ENCODE measurements at regions not wholly inside any gene's neighbourhood (a gene's known extent, or its start where the extent isn't known, plus 50 kb on each side); places are given as distances from the start of the nearest gene placed in this dataset.

DNA sequence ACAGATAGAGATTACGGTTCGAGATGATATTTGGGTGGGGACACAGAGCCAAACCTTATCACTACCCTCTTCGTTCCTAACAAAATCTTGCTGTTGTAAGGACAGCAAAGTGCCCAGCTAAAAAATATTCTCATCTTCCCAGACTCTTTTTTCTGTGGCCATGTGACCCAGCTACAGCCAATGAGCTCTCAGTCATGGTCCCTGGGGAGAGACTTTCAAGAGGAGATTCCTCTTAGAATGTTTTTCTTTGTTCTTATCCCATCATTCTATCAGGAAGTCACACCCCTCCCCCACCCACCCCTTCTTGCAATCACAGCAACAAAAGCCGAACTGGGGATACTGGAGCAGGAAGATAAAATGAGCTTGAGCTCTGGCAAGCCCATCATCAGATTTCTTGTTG is 247.1 kb downstream of the CHRM3 start:
- H3K79me2 ChIP-seq (ENCODE audit: insufficient read depth, low read depth, low read length), result no peaks in the 10 kb centered on the region
- no peak overlapping the region for H2AFZ ChIP-seq (ENCODE audit: low read length)
- H3K27ac ChIP-seq (ENCODE audit: low read depth, low read length, poor library complexity, severe bottlenecking), result no peak overlapping the region
- intact Hi-C loops (cut with micrococcal nuclease; ENCODE audit: unreplicated experiment), result no loop called here
- no peak for DNase-seq (ENCODE audit: low spot score)
- no peaks in the 10 kb centered on the region for H3K36me3 ChIP-seq (ENCODE audit: insufficient read depth, low read length)
- H3K4me1 ChIP-seq (ENCODE audit: insufficient read depth, low read length, poor library complexity, severe bottlenecking), result no peaks in the 10 kb centered on the region
- no peak overlapping the region for H3K4me2 ChIP-seq (ENCODE audit: low read length)
- TF ChIP-seq, protein P1, sequence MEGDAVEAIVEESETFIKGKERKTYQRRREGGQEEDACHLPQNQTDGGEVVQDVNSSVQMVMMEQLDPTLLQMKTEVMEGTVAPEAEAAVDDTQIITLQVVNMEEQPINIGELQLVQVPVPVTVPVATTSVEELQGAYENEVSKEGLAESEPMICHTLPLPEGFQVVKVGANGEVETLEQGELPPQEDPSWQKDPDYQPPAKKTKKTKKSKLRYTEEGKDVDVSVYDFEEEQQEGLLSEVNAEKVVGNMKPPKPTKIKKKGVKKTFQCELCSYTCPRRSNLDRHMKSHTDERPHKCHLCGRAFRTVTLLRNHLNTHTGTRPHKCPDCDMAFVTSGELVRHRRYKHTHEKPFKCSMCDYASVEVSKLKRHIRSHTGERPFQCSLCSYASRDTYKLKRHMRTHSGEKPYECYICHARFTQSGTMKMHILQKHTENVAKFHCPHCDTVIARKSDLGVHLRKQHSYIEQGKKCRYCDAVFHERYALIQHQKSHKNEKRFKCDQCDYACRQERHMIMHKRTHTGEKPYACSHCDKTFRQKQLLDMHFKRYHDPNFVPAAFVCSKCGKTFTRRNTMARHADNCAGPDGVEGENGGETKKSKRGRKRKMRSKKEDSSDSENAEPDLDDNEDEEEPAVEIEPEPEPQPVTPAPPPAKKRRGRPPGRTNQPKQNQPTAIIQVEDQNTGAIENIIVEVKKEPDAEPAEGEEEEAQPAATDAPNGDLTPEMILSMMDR (conservative IDR thresholded peaks at IDR 0.05; ENCODE audit: low read length), result no peak
- TF ChIP-seq EZH2phosphoT487 (IDR thresholded peaks at IDR 0.05; ENCODE audit: borderline replicate concordance, low read depth, low read length), result no peak
- H3K4me3 ChIP-seq (ENCODE audit: low read depth, low read length, poor library complexity, severe bottlenecking), result no peak overlapping the region
- POLR2A ChIA-PET, result interaction anchor here (0.6 kb wide), 1 partner anchor 37 kb away, joined by 4 read pairs; no protein-coding TSS in a partner anchor
- BruUV-seq (replicated peaks), result no TSS peak
- no peaks in the 10 kb centered on the region for H4K20me1 ChIP-seq (ENCODE audit: insufficient read depth, low read length)
- no peaks in the 10 kb centered on the region for H3K9me3 ChIP-seq (ENCODE audit: low read length)
- no peaks in the 10 kb centered on the region for H3K9me2 ChIP-seq (ENCODE audit: insufficient read depth, low read length)
- CTCF ChIA-PET (ENCODE audit: unreplicated experiment), result no interaction called here

DNA sequence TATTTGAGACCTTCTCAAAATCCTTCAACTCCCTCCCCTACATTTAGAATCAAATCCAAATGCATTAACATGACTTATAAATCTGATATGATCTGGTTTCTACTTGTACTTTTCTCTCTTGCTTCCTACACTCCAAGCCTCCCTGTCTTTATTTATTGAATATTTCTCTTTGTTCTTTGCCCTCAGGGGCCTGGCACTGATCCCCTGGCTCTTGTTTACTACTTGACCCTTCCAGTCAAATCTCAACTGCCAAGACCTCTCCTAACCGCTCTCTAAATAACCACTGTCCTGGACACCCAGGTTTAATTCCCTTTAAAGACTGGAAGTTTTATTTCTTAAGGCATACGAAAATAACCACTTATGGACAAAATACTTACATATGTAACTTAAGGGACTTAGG is 248.9 kb downstream of the CHRM3 start:
- intact Hi-C loops (cut with micrococcal nuclease; ENCODE audit: unreplicated experiment), result no loop called here
- Histone ChIP-seq H3K4me2 (ENCODE audit: low read length) (no peak overlapping the region), H3K79me2 (ENCODE audit: insufficient read depth, low read depth, low read length) (no peaks in the 10 kb centered on the region), H4K20me1 (ENCODE audit: insufficient read depth, low read length) (no peaks in the 10 kb centered on the region), H3K27ac (ENCODE audit: low read depth, low read length, poor library complexity, severe bottlenecking) (no peak overlapping the region), H2AFZ (ENCODE audit: low read length) (no peak overlapping the region), H3K9me3 (ENCODE audit: low read length) (no peaks in the 10 kb centered on the region), H3K4me1 (ENCODE audit: insufficient read depth, low read length, poor library complexity, severe bottlenecking) (no peaks in the 10 kb centered on the region), H3K9me2 (ENCODE audit: insufficient read depth, low read length) (no peaks in the 10 kb centered on the region), H3K36me3 (ENCODE audit: insufficient read depth, low read length) (no peaks in the 10 kb centered on the region), H3K4me3 (ENCODE audit: low read depth, low read length, poor library complexity, severe bottlenecking) (no peak overlapping the region)
- TF ChIP-seq EZH2phosphoT487 (IDR thresholded peaks at IDR 0.05; ENCODE audit: borderline replicate concordance, low read depth, low read length), result no peak
- TF ChIP-seq, protein P1 (conservative IDR thresholded peaks at IDR 0.05; ENCODE audit: low read length), result no peak
- POLR2A ChIA-PET, result interaction anchor here (0.6 kb wide), 1 partner anchor 21 kb away, joined by 4 read pairs; no protein-coding TSS in a partner anchor
- CTCF ChIA-PET (ENCODE audit: unreplicated experiment), result no interaction called here
- DNase-seq (ENCODE audit: low spot score), result no peak
- BruUV-seq (replicated peaks), result no TSS peak

DNA sequence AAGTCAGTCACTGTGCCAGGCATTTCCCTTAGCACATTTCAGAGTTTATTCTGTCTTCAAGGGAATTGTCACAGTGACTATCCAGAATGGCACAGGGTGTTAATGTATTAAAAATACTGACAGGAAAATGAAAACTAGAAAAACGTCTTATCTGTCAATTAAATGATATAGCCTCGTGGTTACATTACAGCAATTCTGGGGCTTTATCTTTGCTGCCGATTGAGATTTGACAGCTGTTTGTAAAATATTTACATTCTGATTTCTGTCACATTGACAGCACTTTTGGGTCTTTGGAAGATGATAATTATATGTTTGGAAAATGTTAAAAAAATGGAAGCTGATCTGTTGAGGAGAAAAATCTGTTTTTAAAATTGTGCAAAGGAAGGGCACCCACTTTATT is 250.0 kb downstream of the CHRM3 start:
- intact Hi-C loops (cut with micrococcal nuclease; ENCODE audit: unreplicated experiment), result no loop called here
- no peaks in the 10 kb centered on the region for H3K4me1 ChIP-seq (ENCODE audit: insufficient read depth, low read length, poor library complexity, severe bottlenecking)
- CTCF ChIA-PET (ENCODE audit: unreplicated experiment), result no interaction called here
- TF ChIP-seq EZH2phosphoT487 (IDR thresholded peaks at IDR 0.05; ENCODE audit: borderline replicate concordance, low read depth, low read length), result no peak
- H3K79me2 ChIP-seq (ENCODE audit: insufficient read depth, low read depth, low read length), result no peaks in the 10 kb centered on the region
- H3K9me2 ChIP-seq (ENCODE audit: insufficient read depth, low read length), result no peaks in the 10 kb centered on the region
- no TSS peak for BruUV-seq (replicated peaks)
- H4K20me1 ChIP-seq (ENCODE audit: insufficient read depth, low read length), result no peaks in the 10 kb centered on the region
- POLR2A ChIA-PET, result no interaction called here
- H3K4me2 ChIP-seq (ENCODE audit: low read length), result no peak overlapping the region
- H2AFZ ChIP-seq (ENCODE audit: low read length), result no peak overlapping the region
- no peak overlapping the region for H3K27ac ChIP-seq (ENCODE audit: low read depth, low read length, poor library complexity, severe bottlenecking)
- H3K36me3 ChIP-seq (ENCODE audit: insufficient read depth, low read length), result no peaks in the 10 kb centered on the region
- H3K9me3 ChIP-seq (ENCODE audit: low read length), result no peaks in the 10 kb centered on the region
- H3K4me3 ChIP-seq (ENCODE audit: low read depth, low read length, poor library complexity, severe bottlenecking), result no peak overlapping the region
- DNase-seq (ENCODE audit: low spot score), result no peak

Measured in OCI-LY7 (cell line).